Omental fat pad (tissue), 3 donors: ENCODE measurements at regions not wholly inside any gene's neighbourhood (a gene's known extent, or its start where the extent isn't known, plus 50 kb on each side); places are given as distances from the start of the nearest gene placed in this dataset.

Experiments used
- ATAC-seq: fragments of 150-250 bp; one replicate; pipeline ENCODE4 v1.9.1; 2016; ENCODE audit warnings: mild to moderate bottlenecking, moderate library complexity; ENCODE audit not compliant: low FRiP score
- DNase-seq: peaks from one replicate; pipeline ENCODE4 v3.0.0-alpha.2; 2019; ENCODE audit warnings: low spot score
- TF ChIP-seq, protein P1 (sequence below), 3 donors: fragments of 450-650 bp; IDR thresholded peaks; one replicate each; pipeline ENCODE4 v1.5.1; 2016 to 2017; ENCODE audit warnings: antibody characterized with exemption in 3 of 3, mild to moderate bottlenecking in 3 of 3, moderate library complexity in 2 of 3

DNA sequence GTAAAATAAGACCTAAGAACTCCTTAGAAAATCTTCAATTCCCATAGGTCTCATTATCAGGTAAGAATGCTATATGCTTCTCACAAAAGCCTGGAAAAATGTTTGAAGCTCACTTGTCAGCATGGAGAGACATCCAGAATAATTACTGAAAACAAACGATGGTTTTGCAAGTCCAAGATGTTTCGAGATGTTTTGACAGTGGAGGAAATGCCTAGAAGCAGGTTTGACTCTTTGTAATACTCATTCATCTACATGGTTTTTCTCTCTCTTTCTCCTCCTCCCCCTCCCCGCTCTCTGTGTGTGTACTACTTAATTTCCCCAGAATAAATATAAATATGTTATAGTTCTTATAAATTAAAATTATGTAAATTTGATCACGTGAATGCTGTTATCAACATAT, 131.9 kb upstream of the NR3C2 start:
- DNase-seq: no peak
- TF ChIP-seq, protein P1, sequence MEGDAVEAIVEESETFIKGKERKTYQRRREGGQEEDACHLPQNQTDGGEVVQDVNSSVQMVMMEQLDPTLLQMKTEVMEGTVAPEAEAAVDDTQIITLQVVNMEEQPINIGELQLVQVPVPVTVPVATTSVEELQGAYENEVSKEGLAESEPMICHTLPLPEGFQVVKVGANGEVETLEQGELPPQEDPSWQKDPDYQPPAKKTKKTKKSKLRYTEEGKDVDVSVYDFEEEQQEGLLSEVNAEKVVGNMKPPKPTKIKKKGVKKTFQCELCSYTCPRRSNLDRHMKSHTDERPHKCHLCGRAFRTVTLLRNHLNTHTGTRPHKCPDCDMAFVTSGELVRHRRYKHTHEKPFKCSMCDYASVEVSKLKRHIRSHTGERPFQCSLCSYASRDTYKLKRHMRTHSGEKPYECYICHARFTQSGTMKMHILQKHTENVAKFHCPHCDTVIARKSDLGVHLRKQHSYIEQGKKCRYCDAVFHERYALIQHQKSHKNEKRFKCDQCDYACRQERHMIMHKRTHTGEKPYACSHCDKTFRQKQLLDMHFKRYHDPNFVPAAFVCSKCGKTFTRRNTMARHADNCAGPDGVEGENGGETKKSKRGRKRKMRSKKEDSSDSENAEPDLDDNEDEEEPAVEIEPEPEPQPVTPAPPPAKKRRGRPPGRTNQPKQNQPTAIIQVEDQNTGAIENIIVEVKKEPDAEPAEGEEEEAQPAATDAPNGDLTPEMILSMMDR (IDR thresholded peaks at IDR 0.05): no peak
- no peak for ATAC-seq

DNA sequence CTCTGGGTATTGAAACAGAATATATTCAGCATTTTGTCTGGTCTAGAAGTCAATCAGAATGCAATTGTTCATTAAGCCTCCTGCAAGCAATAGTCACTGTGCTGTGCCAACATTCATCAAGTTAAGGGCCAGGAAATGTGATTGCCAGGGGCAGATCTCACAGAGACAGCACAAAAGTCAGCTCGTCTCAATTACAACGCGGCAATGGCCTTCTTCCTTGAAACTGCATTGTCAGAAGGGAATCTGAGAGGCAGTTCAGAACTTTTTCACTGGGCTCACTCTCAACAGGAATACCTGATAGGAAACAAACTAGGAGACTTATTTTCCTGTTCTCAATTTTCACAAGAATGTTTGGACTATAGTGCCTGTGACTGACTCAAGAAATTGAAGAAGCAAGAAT, 131.1 kb upstream of the NR3C2 start:
- TF ChIP-seq, protein P1 (IDR thresholded peaks at IDR 0.05): no peak
- DNase-seq (no peak), ATAC-seq (no peak)

DNA sequence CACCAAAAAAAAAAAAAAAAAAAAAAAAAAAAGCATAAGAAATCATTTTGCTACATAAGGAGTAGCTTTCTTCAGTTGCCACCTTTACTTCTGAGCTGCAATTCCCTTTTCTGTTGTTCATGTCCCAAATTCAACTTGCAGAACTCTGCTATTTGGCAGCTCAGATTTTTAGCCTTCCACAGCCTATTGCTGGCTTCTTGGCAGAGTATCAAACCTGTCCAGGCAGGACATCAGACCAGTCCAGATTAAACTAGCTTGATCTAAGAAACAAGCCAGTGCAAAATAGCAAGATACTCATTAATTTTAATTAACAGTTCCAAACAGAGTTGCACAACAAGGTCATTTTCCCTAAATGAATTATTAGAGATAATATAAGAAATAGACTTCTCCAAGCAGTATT, 123.6 kb upstream of the NR3C2 start:
- no peak for ATAC-seq
- no peak for DNase-seq
- TF ChIP-seq, protein P1 (IDR thresholded peaks at IDR 0.05): no peak

DNA sequence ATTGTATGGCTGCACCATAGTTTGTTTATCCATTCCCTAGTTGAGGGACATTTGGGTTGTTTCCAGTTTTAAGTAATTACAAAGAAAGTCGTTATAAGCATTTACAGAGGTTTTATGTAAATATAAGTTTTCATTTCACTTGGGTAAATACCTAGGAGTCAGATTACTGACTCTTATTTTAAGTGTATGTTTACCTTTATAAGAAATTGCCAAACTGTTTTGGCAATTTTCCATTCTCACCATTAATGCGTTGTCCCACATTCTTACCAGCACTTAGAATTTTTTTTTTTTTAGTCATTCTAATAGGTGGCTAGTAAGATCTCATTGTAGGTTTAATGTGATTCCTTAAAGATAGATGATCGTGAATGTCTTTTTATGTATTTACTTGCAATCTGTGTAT, 121.5 kb upstream of the NR3C2 start:
- TF ChIP-seq, protein P1 (IDR thresholded peaks at IDR 0.05): no peak
- ATAC-seq: no peak
- DNase-seq: no peak

DNA sequence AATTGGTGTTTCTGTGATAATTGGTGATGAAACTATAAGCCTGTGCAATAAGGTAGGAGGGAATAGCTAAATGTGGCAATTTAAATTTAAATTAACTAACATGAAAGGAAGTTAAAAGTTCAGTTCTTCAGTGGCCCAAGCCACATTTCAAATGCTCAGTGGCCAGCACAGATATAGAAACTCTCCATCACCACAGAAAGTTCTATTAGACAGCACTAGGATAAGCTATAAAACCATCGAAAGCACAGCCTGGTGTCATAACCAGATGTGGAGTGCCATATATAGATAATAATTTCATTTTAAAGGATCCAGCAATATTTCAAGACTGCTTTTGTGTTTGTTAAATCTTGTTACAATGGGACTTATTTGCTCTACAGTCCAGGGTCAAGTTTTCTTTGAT, 119.3 kb upstream of the NR3C2 start:
- TF ChIP-seq, protein P1 (IDR thresholded peaks at IDR 0.05): no peak
- no peak for DNase-seq
- ATAC-seq: no peak

DNA sequence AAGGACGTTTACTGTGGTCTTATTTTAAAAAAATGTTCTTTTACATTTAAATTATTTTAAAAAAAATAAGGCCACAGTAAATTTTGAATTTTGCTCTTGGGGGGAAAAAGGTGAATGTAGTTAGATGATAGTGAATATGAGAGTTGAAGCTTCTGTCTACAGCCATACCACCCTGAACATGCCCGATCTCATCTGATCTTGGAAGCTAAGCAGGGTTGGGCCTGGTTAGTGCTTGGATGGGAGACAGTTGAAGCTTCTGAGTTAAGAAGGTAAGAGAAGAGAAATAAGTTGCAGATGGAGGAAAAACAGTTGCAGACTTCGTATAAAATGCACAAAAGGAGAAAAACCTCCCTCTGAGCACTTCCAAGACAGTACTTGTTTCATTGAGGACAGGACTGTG, 115.6 kb upstream of the NR3C2 start:
- TF ChIP-seq, protein P1 (IDR thresholded peaks at IDR 0.05): no peak
- ATAC-seq (no peak), DNase-seq (no peak)

DNA sequence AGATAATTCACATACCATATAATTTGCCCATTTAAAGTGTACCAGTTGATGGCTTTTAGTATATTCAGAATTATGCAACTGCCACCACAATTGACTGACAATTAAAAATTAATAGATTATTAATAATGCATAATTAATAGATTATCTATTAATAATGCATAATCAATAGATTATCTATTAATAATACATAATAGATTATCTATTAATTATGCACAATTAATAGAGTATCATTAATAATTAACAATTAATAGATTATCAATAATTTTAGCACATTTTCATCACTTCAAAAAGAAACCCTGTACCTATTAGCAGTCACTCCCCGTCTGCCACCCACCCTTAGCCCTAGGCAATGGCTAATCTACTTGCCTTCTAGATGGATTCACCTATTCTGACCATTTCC, 108.6 kb upstream of the NR3C2 start:
- TF ChIP-seq, protein P1 (IDR thresholded peaks at IDR 0.05): no peak
- ATAC-seq (no peak), DNase-seq (no peak)
